ENCODE measurements at regions not wholly inside any gene's neighbourhood (a gene's known extent, or its start where the extent isn't known, plus 50 kb on each side); places are given as distances from the start of the nearest gene placed in this dataset.

DNA sequence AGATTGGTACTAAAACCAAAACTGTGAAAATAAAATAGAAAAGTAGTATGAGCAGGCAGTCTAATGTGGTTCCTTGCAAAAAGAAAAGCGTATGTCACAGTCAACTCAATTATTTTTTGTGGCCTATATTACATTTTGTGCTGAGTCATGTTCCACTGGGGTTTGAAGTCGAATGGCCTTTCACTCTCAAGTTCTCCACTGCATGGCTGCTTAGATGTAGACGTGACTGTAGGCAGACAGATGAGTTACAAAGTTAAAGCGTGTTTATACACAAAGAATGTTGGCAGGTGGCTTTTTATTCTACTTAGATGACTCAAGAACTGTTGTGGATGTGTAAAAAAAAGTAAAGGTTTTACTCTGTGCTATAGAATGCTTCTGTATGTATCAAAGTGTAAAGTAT, 133.9 kb downstream of the SLITRK6 start:
- TF ChIP-seq, protein P1, sequence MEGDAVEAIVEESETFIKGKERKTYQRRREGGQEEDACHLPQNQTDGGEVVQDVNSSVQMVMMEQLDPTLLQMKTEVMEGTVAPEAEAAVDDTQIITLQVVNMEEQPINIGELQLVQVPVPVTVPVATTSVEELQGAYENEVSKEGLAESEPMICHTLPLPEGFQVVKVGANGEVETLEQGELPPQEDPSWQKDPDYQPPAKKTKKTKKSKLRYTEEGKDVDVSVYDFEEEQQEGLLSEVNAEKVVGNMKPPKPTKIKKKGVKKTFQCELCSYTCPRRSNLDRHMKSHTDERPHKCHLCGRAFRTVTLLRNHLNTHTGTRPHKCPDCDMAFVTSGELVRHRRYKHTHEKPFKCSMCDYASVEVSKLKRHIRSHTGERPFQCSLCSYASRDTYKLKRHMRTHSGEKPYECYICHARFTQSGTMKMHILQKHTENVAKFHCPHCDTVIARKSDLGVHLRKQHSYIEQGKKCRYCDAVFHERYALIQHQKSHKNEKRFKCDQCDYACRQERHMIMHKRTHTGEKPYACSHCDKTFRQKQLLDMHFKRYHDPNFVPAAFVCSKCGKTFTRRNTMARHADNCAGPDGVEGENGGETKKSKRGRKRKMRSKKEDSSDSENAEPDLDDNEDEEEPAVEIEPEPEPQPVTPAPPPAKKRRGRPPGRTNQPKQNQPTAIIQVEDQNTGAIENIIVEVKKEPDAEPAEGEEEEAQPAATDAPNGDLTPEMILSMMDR (IDR thresholded peaks at IDR 0.05) = no peak
- TF ChIP-seq POLR2A (IDR thresholded peaks at IDR 0.05) = no peak
